ENCODE measurements at regions not wholly inside any gene's neighbourhood (a gene's known extent, or its start where the extent isn't known, plus 50 kb on each side); places are given as distances from the start of the nearest gene placed in this dataset.

- TF ChIP-seq, protein P1, sequence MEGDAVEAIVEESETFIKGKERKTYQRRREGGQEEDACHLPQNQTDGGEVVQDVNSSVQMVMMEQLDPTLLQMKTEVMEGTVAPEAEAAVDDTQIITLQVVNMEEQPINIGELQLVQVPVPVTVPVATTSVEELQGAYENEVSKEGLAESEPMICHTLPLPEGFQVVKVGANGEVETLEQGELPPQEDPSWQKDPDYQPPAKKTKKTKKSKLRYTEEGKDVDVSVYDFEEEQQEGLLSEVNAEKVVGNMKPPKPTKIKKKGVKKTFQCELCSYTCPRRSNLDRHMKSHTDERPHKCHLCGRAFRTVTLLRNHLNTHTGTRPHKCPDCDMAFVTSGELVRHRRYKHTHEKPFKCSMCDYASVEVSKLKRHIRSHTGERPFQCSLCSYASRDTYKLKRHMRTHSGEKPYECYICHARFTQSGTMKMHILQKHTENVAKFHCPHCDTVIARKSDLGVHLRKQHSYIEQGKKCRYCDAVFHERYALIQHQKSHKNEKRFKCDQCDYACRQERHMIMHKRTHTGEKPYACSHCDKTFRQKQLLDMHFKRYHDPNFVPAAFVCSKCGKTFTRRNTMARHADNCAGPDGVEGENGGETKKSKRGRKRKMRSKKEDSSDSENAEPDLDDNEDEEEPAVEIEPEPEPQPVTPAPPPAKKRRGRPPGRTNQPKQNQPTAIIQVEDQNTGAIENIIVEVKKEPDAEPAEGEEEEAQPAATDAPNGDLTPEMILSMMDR (conservative IDR thresholded peaks at IDR 0.05; ENCODE audit: low read depth, low read length) = no peak
- no peak for TF ChIP-seq EZH2phosphoT487 (IDR thresholded peaks at IDR 0.05; ENCODE audit: borderline replicate concordance, low read length)
- no peak for TF ChIP-seq EZH2 (IDR thresholded peaks at IDR 0.05; ENCODE audit: low read length, unreplicated experiment)
Measured at GRCh38 chr10:78316451-78316931, 282.8 kb downstream of the RPS24 start.

Measured in PC-3 (cell line).